ENCODE measurements at regions not wholly inside any gene's neighbourhood (a gene's known extent, or its start where the extent isn't known, plus 50 kb on each side); places are given as distances from the start of the nearest gene placed in this dataset.
"Not testable (repeated sequence)": the region's sequence is repeated elsewhere in the genome, so short reads cannot be mapped to it uniquely, and the experiment has no call there.

DNA sequence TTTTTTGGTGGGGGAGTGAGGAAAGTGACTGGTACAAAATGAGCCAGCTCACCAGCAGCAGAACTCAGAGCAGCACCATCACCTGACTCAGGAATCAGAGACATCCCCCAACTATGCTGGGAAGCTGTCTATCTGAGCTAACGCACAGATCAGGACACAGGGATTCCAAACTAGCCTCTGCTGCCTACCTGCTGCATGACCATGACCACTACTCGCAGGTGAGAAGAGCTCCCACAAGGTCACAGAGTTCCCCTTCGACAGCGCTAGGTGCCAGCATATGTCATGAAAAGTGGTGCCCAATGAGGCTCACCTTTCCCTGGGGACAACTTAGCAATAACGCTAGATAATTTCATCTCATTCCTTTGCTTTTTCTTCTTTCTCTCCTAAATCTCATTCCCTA lies 662.6 kb upstream of the CPEB2 start:
- no peak for TF ChIP-seq Cebpa-rat (IDR thresholded peaks at IDR 0.05)
- Histone ChIP-seq H4K20me1 (no peaks in the 10 kb centered on the region), H3K4me2 (no peak overlapping the region), H3K4me1 (peaks cover 0 to 20% (median 3%) of the 10 kb centered on the region in 10 experiments; a peak in 9 of 20 replicates), H3K9me3 (replicated peaks in 1 of 11) (peaks cover 0 to 4% (median 0%) of the 10 kb centered on the region in 11 experiments; a peak in 1 of 22 replicates), H3K4me3 (no peak overlapping the region), H3K36me3 (no peaks in the 10 kb centered on the region), H3K27ac (no peak overlapping the region), H3K27me3 (no peaks in the 10 kb centered on the region), H3K9ac (no peak overlapping the region)

DNA sequence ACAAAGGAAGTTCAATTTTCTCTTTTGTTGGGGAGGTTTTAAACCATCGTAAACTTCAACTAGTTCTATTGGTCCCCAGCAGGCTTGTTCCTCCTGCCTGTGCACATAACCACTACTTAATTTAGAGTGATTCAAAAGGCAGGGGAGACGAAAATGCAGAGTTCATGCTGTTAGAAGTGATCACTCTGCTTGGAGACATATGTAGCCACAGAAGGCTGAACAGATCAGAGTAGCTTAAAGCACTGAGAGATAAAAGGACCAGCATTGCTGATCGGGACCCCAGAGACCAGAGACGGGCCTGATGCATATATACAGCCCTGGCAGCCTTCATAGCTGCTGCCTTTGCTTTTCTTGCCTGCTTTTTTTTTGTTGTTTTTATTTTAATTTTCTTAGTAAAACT lies 662.0 kb upstream of the CPEB2 start:
- no peaks in the 10 kb centered on the region for H4K20me1 ChIP-seq
- H3K4me1 ChIP-seq, result peaks cover 4 to 26% (median 8%) of the 10 kb centered on the region in 10 experiments; a peak in 17 of 20 replicates
- no peaks in the 10 kb centered on the region for H3K36me3 ChIP-seq
- H3K27me3 ChIP-seq, result no peaks in the 10 kb centered on the region
- TF ChIP-seq Cebpa-rat (IDR thresholded peaks at IDR 0.05), result no peak
- no peak overlapping the region for H3K9ac ChIP-seq
- H3K4me2 ChIP-seq, result no peak overlapping the region
- peaks cover 0 to 9% (median 0%) of the 10 kb centered on the region in 11 experiments; a peak in 1 of 22 replicates for H3K9me3 ChIP-seq (replicated peaks in 1 of 11)
- H3K27ac ChIP-seq, result no peak overlapping the region
- no peak overlapping the region for H3K4me3 ChIP-seq

- Histone ChIP-seq H3K4me3 (no peak overlapping the region), H3K4me2 (peak overlapping the region in 5 of 11 experiments; percentile 15 to 79 (median 41); a peak in 8 of 22 replicates)
- TF ChIP-seq Cebpa-rat (IDR thresholded peaks at IDR 0.05), result no peak
Observed at GRCh38 chr4:14343961-14344360, 658.3 kb upstream of the CPEB2 start.

GRCh38 chr4:14345356-14345775 lies 656.9 kb upstream of the CPEB2 start:
- Histone ChIP-seq H3K9me3 (replicated peaks in 1 of 11) (peaks cover 0 to 9% (median 0%) of the 10 kb centered on the region in 11 experiments; a peak in 1 of 22 replicates), H3K27ac (peak overlapping the region in 7 of 11 experiments; percentile 15 to 55 (median 39); a peak in 9 of 22 replicates), H3K4me1 (peaks cover 4 to 34% (median 18%) of the 10 kb centered on the region in 10 experiments; a peak in 17 of 20 replicates)

More at GRCh38 chr4:14343961-14344360, 658.3 kb upstream of the CPEB2 start:
- Histone ChIP-seq H3K9ac (no peak overlapping the region), H3K36me3 (no peaks in the 10 kb centered on the region), H3K4me1 (peaks cover 4 to 34% (median 18%) of the 10 kb centered on the region in 10 experiments; a peak in 17 of 20 replicates), H3K27ac (no peak overlapping the region), H4K20me1 (no peaks in the 10 kb centered on the region), H3K27me3 (no peaks in the 10 kb centered on the region), H3K9me3 (replicated peaks in 1 of 11) (peaks cover 0 to 9% (median 0%) of the 10 kb centered on the region in 11 experiments; a peak in 1 of 22 replicates)

GRCh38 chr4:14347526-14347925 lies 654.8 kb upstream of the CPEB2 start:
- Histone ChIP-seq H3K36me3 (no peaks in the 10 kb centered on the region), H3K9me3 (replicated peaks in 1 of 11) (peaks cover 0 to 9% (median 0%) of the 10 kb centered on the region in 11 experiments; a peak in 1 of 22 replicates), H3K4me2 (no peak overlapping the region), H3K4me3 (no peak overlapping the region), H3K9ac (no peak overlapping the region), H3K4me1 (peaks cover 4 to 34% (median 18%) of the 10 kb centered on the region in 10 experiments; a peak in 17 of 20 replicates), H3K27ac (no peak overlapping the region), H3K27me3 (no peaks in the 10 kb centered on the region), H4K20me1 (no peaks in the 10 kb centered on the region)
- no peak for TF ChIP-seq Cebpa-rat (IDR thresholded peaks at IDR 0.05)

More at GRCh38 chr4:14345356-14345775, 656.9 kb upstream of the CPEB2 start:
- Histone ChIP-seq H3K9ac (no peak overlapping the region), H3K4me2 (peak overlapping the region in 10 of 11 experiments; percentile 21 to 85 (median 56); a peak in 19 of 22 replicates), H4K20me1 (no peaks in the 10 kb centered on the region), H3K4me3 (no peak overlapping the region), H3K36me3 (no peaks in the 10 kb centered on the region), H3K27me3 (no peaks in the 10 kb centered on the region)
- no peak for TF ChIP-seq Cebpa-rat (IDR thresholded peaks at IDR 0.05)

DNA sequence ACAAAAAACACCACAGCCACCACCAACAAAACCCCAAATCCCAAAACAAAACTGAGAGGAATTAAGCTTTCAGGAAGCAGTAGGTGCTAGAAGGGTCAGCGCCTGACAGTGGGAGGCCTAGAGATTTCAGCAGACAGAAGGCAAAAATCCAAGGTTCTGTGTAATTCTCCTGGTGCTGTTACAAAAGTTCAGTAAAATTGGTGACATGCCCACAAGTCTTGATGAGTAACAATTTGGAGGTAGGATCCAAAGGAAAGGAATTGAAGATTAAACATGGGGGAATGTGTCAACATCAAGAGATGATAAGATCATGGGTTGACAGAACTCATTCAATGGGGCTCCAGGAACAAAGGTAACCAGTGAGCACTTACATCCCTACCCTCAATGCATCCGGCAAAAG lies 653.8 kb upstream of the CPEB2 start:
- H4K20me1 ChIP-seq, result no peaks in the 10 kb centered on the region
- no peak for TF ChIP-seq Cebpa-rat (IDR thresholded peaks at IDR 0.05)
- no peak overlapping the region for H3K9ac ChIP-seq
- H3K9me3 ChIP-seq (replicated peaks in 1 of 11), result peaks cover 0 to 9% (median 0%) of the 10 kb centered on the region in 11 experiments; a peak in 1 of 22 replicates
- H3K27me3 ChIP-seq, result no peaks in the 10 kb centered on the region
- H3K36me3 ChIP-seq, result no peaks in the 10 kb centered on the region
- peaks cover 4 to 32% (median 18%) of the 10 kb centered on the region in 10 experiments; a peak in 17 of 20 replicates for H3K4me1 ChIP-seq
- no peak overlapping the region for H3K4me3 ChIP-seq
- H3K27ac ChIP-seq, result no peak overlapping the region
- H3K4me2 ChIP-seq, result no peak overlapping the region

DNA sequence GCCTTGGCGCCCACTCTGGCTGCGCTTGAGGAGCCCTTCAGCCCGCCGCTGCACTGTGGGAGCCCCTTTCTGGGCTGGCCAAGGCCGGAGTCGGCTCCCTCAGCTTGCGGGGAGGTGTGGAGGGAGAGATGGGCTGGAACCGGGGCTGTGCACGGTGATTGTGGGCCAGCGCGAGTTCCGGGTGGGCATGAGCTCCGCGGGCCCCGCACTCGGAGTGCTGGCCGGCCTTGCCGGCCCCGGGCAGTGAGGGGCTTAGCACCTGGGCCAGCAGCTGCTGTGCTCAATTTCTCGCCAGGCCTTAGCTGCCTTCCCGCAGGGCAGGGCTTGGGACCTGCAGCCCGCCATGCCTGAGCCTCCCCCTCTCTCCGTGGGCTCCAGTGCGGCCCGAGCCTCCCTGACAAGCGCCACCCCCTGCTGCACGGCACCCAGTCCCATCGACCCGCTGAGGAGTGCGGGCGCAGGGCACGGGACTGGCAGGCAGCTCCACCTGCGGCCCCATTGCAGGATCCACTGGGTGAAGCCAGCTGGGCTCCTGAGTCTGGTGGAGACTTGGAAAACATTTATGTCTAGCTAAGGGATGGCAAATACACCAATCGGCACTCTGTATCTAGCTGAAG lies 643.6 kb upstream of the CPEB2 start:
- H3K9ac ChIP-seq, H3K27ac ChIP-seq, H4K20me1 ChIP-seq, H3K4me2 ChIP-seq, H3K27me3 ChIP-seq, H3K4me3 ChIP-seq, H3K36me3 ChIP-seq, H3K4me1 ChIP-seq: not testable (repeated sequence)
- peaks cover 0 to 10% (median 0%) of the 10 kb centered on the region in 11 experiments; a peak in 4 of 22 replicates for H3K9me3 ChIP-seq (replicated peaks in 1 of 11)

GRCh38 chr4:14359991-14360390 lies 642.3 kb upstream of the CPEB2 start:
- Histone ChIP-seq H4K20me1 (no peaks in the 10 kb centered on the region), H3K27me3 (no peaks in the 10 kb centered on the region), H3K36me3 (no peaks in the 10 kb centered on the region), H3K4me1 (peaks cover 0 to 3% (median 1%) of the 10 kb centered on the region in 10 experiments; a peak in 9 of 20 replicates), H3K27ac (no peak overlapping the region), H3K9me3 (replicated peaks in 1 of 11) (peaks cover 0 to 10% (median 0%) of the 10 kb centered on the region in 11 experiments; a peak in 4 of 22 replicates), H3K4me2 (no peak overlapping the region), H3K4me3 (no peak overlapping the region), H3K9ac (no peak overlapping the region)
- no peak for TF ChIP-seq Cebpa-rat (IDR thresholded peaks at IDR 0.05)

GRCh38 chr4:14361084-14361483 lies 641.2 kb upstream of the CPEB2 start:
- Histone ChIP-seq H3K9me3 (replicated peaks in 1 of 11) (peaks cover 0 to 10% (median 0%) of the 10 kb centered on the region in 11 experiments; a peak in 4 of 22 replicates), H3K9ac (no peak overlapping the region), H3K4me3 (no peak overlapping the region), H3K4me1 (peaks cover 0 to 10% (median 5%) of the 10 kb centered on the region in 10 experiments; a peak in 9 of 20 replicates), H3K36me3 (no peaks in the 10 kb centered on the region), H4K20me1 (no peaks in the 10 kb centered on the region), H3K4me2 (no peak overlapping the region), H3K27ac (no peak overlapping the region), H3K27me3 (no peaks in the 10 kb centered on the region)
- no peak for TF ChIP-seq Cebpa-rat (IDR thresholded peaks at IDR 0.05)

Data from BLaER1 treated with 17β-estradiol and CSF1 and Interleukin-3, amounts not matched to agents 10 nM and 100 nM (cell line).